Natural killer cell treated with Interleukin-12 subunit alpha and Interleukin-12 subunit beta and Interleukin-15 and Interleukin-18, amount 100 ng/mL, for 72 hours (primary cell): ENCODE measurements at regions not wholly inside any gene's neighbourhood (a gene's known extent, or its start where the extent isn't known, plus 50 kb on each side); places are given as distances from the start of the nearest gene placed in this dataset.

Experiments used
- ATAC-seq, 2 donors: fragments of 150-1000 bp; cut with Tn5 transposase in 1 of 2; sonication (Bioruptor Pico), chemical (Tn5 transposase) in 1 of 2; 2 replicates each; pipeline ENCODE4 v1.10.0; 2021
- DNase-seq: peaks from one replicate; pipeline ENCODE4 v3.0.0; 2022; ENCODE audit warnings: low spot score
- H3K27ac Mint-ChIP-seq, 2 donors: 1 replicate in 1 of 2; 2 replicates in 1 of 2; pipeline ENCODE4 v1.8.0; 2022; ENCODE audit warnings: mixed read lengths in 2 of 2, mild to moderate bottlenecking in 1 of 2, moderate library complexity in 1 of 2
- H3K27me3 Mint-ChIP-seq, 2 donors: 1 replicate in 1 of 2; 2 replicates in 1 of 2; pipeline ENCODE4 v1.8.0; 2022; ENCODE audit warnings: mixed read lengths in 2 of 2
- H3K36me3 Mint-ChIP-seq: one replicate; pipeline ENCODE4 v1.8.0; 2022; ENCODE audit warnings: mixed read lengths
- H3K4me1 Mint-ChIP-seq, 2 donors: 1 replicate in 1 of 2; 2 replicates in 1 of 2; pipeline ENCODE4 v1.8.0; 2022; ENCODE audit warnings: low read depth in 2 of 2, mixed read lengths in 2 of 2, mild to moderate bottlenecking in 1 of 2
- H3K4me3 Mint-ChIP-seq: one replicate; pipeline ENCODE4 v1.8.0; 2022; ENCODE audit warnings: mixed read lengths
- H3K9me3 Mint-ChIP-seq: 2 replicates; pipeline ENCODE4 v1.8.0; 2022; ENCODE audit warnings: mixed read lengths

GRCh38 chr21:35333831-35334618 is 284.9 kb upstream of the RUNX1 start:
- Mint-ChIP-seq H3K9me3 (peaks cover 12% of the 10 kb centered on the region), H3K27me3 (peaks cover 14 to 26% of the 10 kb centered on the region in 2 donors)

GRCh38 chr21:35332841-35333426 is 283.8 kb upstream of the RUNX1 start:
- Mint-ChIP-seq H3K27me3 (peaks cover 9 to 27% of the 10 kb centered on the region in 2 donors), H3K9me3 (peaks cover 10% of the 10 kb centered on the region), H3K4me1 (peaks cover 10 to 18% of the 10 kb centered on the region in 2 donors), H3K27ac (peak overlapping the region in 1 of 2 donors; percentile 9), H3K4me3 (no peak overlapping the region), H3K36me3 (peaks cover 8% of the 10 kb centered on the region)
- ATAC-seq = no peak
- no peak for DNase-seq

More at GRCh38 chr21:35333831-35334618, 284.9 kb upstream of the RUNX1 start:
- Mint-ChIP-seq H3K36me3 (peaks cover 17% of the 10 kb centered on the region), H3K4me1 (peaks cover 17 to 20% of the 10 kb centered on the region in 2 donors), H3K4me3 (no peak overlapping the region), H3K27ac (no peak overlapping the region)
- DNase-seq = no peak
- ATAC-seq = no peak

GRCh38 chr21:35329940-35330660 is 281.0 kb upstream of the RUNX1 start:
- H3K9me3 Mint-ChIP-seq = peaks cover 9% of the 10 kb centered on the region
- H3K27ac Mint-ChIP-seq = no peak overlapping the region
- peaks cover 6 to 26% of the 10 kb centered on the region in 2 donors for H3K27me3 Mint-ChIP-seq
- H3K36me3 Mint-ChIP-seq = peaks cover 6% of the 10 kb centered on the region
- no peak overlapping the region for H3K4me3 Mint-ChIP-seq
- H3K4me1 Mint-ChIP-seq = peaks cover 8 to 16% of the 10 kb centered on the region in 2 donors
- DNase-seq = no peak
- no peak for ATAC-seq

- Mint-ChIP-seq H3K9me3 (peaks cover 9% of the 10 kb centered on the region), H3K4me3 (no peak overlapping the region), H3K27ac (no peak overlapping the region)
These were observed 279.9 kb upstream of the RUNX1 start for GRCh38 chr21:35328856-35329455.

GRCh38 chr21:35326677-35327076 is 277.6 kb upstream of the RUNX1 start:
- Mint-ChIP-seq H3K27me3 (peaks cover 0 to 18% of the 10 kb centered on the region in 2 donors), H3K36me3 (peaks cover 6% of the 10 kb centered on the region), H3K9me3 (peaks cover 6% of the 10 kb centered on the region), H3K4me3 (no peak overlapping the region), H3K4me1 (peaks cover 0 to 6% of the 10 kb centered on the region in 2 donors), H3K27ac (no peak overlapping the region)
- no peak for ATAC-seq
- no peak for DNase-seq

More at GRCh38 chr21:35328856-35329455, 279.9 kb upstream of the RUNX1 start:
- peaks cover 6 to 18% of the 10 kb centered on the region in 2 donors for H3K27me3 Mint-ChIP-seq
- no peak for ATAC-seq
- peaks cover 8 to 11% of the 10 kb centered on the region in 2 donors for H3K4me1 Mint-ChIP-seq
- no peak for DNase-seq
- peaks cover 6% of the 10 kb centered on the region for H3K36me3 Mint-ChIP-seq

GRCh38 chr21:35325953-35326352 is 276.9 kb upstream of the RUNX1 start:
- Mint-ChIP-seq H3K4me3 (no peak overlapping the region), H3K27ac (peak overlapping the region in 1 of 2 donors; percentile 17), H3K27me3 (peaks cover 0 to 13% of the 10 kb centered on the region in 2 donors), H3K9me3 (no peaks in the 10 kb centered on the region), H3K4me1 (no peaks in the 10 kb centered on the region), H3K36me3 (no peaks in the 10 kb centered on the region)
- DNase-seq (no peak), ATAC-seq (no peak)

GRCh38 chr21:35324372-35325220 is 275.5 kb upstream of the RUNX1 start:
- no peak for ATAC-seq

GRCh38 chr21:35323947-35324346 is 274.8 kb upstream of the RUNX1 start:
- peaks cover 0 to 15% of the 10 kb centered on the region in 2 donors for H3K27me3 Mint-ChIP-seq
- no peaks in the 10 kb centered on the region for H3K9me3 Mint-ChIP-seq
- H3K36me3 Mint-ChIP-seq = no peaks in the 10 kb centered on the region
- H3K4me3 Mint-ChIP-seq = no peak overlapping the region
- H3K4me1 Mint-ChIP-seq = no peaks in the 10 kb centered on the region
- DNase-seq = no peak
- H3K27ac Mint-ChIP-seq = no peak overlapping the region
- no peak for ATAC-seq

More at GRCh38 chr21:35324372-35325220, 275.5 kb upstream of the RUNX1 start:
- DNase-seq = no peak
- H3K9me3 Mint-ChIP-seq = no peaks in the 10 kb centered on the region
- no peak overlapping the region for H3K4me3 Mint-ChIP-seq
- no peaks in the 10 kb centered on the region for H3K4me1 Mint-ChIP-seq
- peaks cover 0 to 15% of the 10 kb centered on the region in 2 donors for H3K27me3 Mint-ChIP-seq
- no peaks in the 10 kb centered on the region for H3K36me3 Mint-ChIP-seq
- no peak overlapping the region for H3K27ac Mint-ChIP-seq

GRCh38 chr21:35321322-35322200 is 272.5 kb upstream of the RUNX1 start:
- H3K9me3 Mint-ChIP-seq = no peaks in the 10 kb centered on the region
- peak overlapping the region in 1 of 2 donors; percentile 23 for H3K27ac Mint-ChIP-seq
- no peak overlapping the region for H3K4me3 Mint-ChIP-seq
- H3K36me3 Mint-ChIP-seq = no peaks in the 10 kb centered on the region
- ATAC-seq (no peak), DNase-seq (no peak)
- peaks cover 0 to 1% of the 10 kb centered on the region in 2 donors for H3K4me1 Mint-ChIP-seq
- peaks cover 0 to 14% of the 10 kb centered on the region in 2 donors for H3K27me3 Mint-ChIP-seq

- DNase-seq = no peak
- Mint-ChIP-seq H3K4me3 (no peak overlapping the region), H3K9me3 (no peaks in the 10 kb centered on the region), H3K27ac (peak overlapping the region in 1 of 2 donors; percentile 32), H3K4me1 (peaks cover 0 to 4% of the 10 kb centered on the region in 2 donors), H3K36me3 (no peaks in the 10 kb centered on the region), H3K27me3 (peaks cover 6 to 15% of the 10 kb centered on the region in 2 donors)
- no peak for ATAC-seq
These were observed 270.7 kb upstream of the RUNX1 start for GRCh38 chr21:35319684-35320283.

GRCh38 chr21:35316933-35317332 is 267.8 kb upstream of the RUNX1 start:
- DNase-seq = no peak
- Mint-ChIP-seq H3K36me3 (no peaks in the 10 kb centered on the region), H3K27me3 (peaks cover 6 to 12% of the 10 kb centered on the region in 2 donors), H3K27ac (no peak overlapping the region), H3K4me3 (no peak overlapping the region), H3K9me3 (no peaks in the 10 kb centered on the region), H3K4me1 (peaks cover 0 to 4% of the 10 kb centered on the region in 2 donors)
- ATAC-seq = peak in 1 of 2 donors; percentile 76

GRCh38 chr21:35316456-35316855 is 267.4 kb upstream of the RUNX1 start:
- Mint-ChIP-seq H3K27ac (no peak overlapping the region), H3K4me3 (no peak overlapping the region), H3K9me3 (no peaks in the 10 kb centered on the region), H3K4me1 (peaks cover 0 to 4% of the 10 kb centered on the region in 2 donors), H3K27me3 (peaks cover 6 to 12% of the 10 kb centered on the region in 2 donors), H3K36me3 (no peaks in the 10 kb centered on the region)
- no peak for DNase-seq
- no peak for ATAC-seq
